Glomerular visceral epithelial cell (primary cell): ENCODE measurements at regions not wholly inside any gene's neighbourhood (a gene's known extent, or its start where the extent isn't known, plus 50 kb on each side); places are given as distances from the start of the nearest gene placed in this dataset.
"Not testable (repeated sequence)": the region's sequence is repeated elsewhere in the genome, so short reads cannot be mapped to it uniquely, and the experiment has no call there.

ENCODE experiments used
- DNase-seq: peaks from one replicate; pipeline ENCODE4 v3.0.0-alpha.2; 2016; ENCODE audit errors: extremely low spot score

DNA sequence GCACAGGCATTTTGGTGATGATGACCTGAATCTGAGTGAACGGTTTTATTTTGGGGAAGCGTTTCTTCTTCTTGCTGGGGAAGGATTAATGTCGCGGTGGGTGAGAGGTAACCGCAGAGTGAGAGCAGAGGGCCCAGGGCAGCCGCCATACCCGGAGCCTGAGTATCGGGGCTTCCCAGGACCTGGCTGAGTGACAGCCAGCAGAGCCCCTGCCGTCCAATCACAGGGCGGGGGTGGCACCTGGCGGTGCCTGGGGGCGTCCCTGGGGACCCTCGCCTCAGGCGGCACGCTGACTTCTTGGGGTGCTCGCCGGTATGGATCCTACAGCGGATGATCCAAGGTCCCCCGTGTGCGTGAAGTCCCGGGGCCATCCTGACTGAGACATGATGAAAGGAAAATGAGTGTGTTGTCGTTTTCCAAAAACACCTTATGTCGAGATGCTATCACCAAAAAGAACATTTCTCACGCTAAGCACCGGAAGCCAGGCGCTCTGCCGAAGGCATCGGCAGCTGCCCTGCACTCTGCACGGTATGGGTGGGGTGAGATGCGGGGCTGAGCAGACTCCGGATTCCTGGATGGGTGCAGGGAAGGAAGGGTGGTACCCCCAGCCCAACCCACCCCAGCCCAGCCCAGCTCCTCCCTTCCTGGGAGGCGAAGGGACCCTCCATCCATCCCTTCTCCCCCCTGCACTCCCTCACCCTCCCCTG is 227.9 kb upstream of the SHH start:
- no peak for DNase-seq

DNA sequence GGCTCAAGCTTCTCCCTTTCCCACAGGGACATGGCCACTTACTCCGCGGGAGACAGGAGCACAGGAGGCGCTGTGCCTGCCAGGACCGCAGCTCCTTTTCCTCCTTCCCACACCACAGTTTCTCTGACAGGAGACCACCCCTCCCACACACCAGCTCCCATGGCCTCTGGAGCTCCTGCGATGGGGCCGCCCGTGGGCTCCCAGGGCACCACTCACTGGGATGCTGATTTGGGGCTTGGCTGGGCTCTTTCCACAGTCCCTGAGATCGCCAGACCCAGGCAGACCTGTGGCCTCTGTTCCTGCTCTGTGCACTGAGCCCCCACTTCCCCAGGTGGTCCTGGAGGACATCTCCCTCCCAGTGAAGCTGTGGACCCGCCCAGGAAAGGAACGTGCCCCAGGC is 226.9 kb upstream of the SHH start:
- no peak for DNase-seq

DNA sequence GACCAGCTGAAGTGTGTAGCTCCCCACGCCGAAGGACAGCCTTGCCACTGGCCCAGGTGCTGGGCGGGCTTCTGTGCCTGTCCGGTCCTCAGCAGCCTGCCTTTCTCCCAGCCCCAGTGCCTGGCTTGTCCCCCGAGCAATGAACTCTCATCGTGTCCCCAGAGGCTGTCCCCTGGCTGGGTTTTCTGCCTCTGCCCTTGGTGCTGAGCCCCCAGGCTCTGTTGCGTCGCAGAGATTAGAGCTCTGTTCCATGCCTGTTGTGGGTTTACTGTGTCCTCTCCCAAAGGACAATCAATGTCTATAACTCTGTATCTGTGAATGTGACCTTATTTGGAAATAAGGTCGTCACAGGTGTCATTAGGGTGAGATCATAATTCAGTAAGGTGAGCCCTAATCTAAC is 226.1 kb upstream of the SHH start:
- DNase-seq, result no peak

DNA sequence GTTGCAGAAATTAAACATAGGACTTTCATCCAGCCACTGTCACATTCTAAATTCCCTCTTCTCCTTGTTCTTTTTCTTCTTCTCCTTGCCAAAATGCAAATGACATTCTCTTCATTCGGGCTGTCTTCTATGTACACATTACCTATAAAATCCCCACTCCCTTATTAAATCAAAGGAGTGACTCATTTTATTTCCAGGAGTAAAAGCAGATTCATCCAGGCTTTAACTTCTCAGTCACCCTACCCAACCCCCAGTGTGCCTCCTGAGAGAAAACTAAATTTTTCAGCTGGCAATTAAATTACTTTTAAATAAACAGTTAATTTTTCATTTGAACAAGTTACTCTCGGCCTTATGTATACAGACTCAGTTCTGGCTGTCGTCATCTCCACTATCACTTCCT is 223.9 kb upstream of the SHH start:
- DNase-seq, result no peak

DNA sequence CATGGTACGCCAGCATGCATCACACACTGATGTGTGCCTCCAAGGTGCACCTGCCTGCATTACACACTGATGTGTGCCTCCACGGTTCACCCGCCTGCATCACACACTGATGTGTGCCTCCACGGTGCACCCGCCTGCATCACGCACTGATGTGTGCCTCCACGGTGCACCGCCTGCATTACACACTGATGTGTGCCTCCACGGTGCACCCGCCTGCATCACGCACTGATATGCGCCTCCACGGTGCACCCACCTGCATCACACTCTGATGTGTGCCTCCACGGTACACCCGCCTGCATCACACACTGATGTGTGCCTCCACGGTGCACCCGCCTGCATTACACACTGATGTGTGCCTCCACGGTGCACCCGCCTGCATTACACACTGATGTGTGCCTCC is 223.1 kb upstream of the SHH start:
- DNase-seq, result not testable (repeated sequence)

DNA sequence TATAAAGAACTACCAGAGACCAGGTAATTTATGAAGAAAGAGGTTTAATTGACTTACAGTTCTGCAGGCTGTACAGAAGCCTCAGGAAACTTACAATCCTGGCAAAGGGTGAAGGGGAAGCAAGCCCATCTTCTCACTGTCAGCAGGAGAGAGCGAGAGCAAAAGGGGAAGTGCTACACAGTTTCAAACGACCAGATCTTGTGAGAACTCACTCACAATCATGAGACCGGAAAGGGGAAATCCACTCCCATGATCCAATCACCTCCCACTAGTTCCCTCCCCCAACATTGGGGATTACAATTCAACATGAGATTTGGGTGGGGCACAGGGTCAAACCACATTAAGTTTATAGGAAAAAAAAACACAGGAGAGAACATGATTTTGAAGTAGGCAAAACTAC is 222.1 kb upstream of the SHH start:
- no peak for DNase-seq

DNA sequence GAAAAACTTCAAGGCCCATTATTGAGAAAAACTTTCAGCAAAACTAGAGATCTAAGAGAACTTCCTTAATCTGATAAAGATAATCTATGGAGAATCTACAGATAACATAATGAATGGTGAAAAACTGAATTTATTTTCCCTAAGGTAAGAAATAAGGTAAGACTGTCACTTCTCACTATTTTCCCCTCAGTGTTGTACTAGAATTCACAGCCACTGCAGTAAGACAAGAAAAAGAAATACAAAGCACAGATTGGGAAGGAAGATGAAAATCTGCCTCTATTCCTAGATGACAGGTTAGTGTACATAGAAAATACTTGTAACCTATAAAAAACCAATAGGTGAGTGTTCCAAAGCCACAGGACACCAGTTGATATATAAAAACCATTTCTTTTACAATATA is 220.7 kb upstream of the SHH start:
- DNase-seq, result no peak

DNA sequence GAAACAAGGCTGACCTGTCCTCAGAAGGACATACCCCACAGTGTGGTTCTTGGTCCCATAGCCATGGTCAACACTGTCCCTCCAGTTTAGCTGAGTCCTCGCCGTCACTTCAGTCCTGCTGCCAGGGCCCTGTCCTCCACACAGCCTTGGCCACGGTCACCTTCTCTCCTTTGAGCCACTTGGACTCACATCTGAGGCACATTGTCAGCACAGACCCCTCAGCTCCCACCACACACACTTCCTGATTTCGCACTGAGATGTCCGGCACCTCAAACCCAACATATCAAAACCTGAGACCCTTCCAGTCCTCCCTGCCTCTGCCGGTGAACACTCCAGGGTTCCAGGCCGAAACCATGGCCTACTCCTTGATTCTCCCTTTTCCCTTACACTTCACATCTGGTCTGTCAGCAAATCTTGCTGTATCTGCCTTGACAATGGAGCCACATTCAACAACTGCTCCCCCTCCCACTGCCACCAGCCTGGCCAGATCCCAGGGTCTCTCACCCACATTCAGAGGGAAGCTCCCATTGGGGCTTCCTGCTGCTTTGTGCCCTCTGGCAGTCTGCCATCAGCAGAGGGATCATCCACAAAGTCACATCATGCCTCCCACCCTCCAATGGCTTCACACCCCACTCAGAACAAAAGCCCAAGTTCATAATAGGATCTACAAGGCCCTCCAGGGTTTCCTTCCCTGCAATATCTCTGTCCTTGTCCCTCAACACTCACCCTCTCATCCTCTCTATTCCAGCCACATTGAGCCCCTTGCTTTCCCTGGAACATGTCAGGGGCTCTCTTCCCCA is 219.6 kb upstream of the SHH start:
- no peak for DNase-seq

DNA sequence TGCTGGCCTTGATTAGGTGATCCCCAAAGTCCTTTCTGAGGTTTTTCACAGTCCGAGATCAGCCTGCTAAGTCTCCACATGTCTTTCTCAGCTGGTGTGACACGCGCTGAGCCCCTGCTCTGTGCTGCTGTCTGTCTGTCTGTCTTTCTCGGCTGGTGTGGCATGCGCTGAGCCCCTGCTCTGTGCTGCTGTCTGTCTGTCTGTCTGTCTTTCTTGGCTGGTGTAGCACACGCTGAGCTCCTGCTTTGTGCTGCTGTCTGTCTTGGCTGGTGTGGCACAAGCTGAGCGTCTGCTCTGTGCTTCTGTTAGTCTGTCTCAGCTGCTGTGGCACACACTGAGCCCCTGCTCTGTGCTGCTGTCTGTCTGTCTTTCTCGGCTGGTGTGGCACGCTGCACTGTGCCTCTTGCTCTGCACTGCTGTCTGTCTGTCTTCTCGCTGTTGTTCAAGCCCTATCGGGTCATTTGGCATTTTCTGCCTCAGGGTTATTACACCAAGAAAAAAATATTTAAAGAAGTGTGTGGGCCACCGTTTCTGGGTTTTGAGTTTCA is 217.3 kb upstream of the SHH start:
- no peak for DNase-seq

DNA sequence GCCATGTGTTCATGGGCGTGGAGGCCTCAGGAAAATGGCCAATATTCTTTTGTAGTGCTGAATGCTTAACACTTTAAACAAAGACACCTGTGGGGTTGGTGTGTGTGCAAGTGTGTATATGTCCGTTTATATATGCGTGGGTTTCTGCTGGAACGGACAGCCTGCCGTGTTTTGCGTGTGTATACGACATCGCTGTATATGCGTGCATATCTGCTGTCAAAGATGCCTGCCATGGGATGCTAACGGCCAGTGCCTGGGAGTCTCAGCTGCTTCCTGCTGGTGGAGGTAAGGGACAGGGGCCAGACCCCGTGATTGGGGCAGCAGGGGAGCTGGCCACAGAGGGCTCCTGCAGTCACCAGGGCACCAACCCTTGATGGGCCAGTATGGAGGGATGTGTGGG is 216.3 kb upstream of the SHH start:
- no peak for DNase-seq

DNA sequence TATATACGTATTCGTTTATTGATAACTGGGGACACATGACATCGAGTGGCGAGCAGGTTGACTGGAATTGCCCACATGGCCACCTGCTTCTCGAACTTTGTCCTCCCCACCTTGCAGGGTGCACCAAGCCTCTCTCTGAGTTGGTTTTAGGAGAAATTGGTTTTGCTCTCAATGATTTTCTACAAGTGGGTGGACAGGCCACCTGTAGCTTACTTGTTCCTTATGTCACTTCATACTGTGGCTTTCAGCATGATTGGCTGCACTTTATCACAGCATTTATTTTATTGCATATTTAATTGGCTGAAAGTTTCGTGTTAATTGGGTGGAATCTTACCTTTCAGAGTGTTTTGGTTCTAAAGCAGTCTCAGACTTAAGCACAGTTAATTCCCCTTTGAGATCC is 215.6 kb upstream of the SHH start:
- DNase-seq, result no peak

DNA sequence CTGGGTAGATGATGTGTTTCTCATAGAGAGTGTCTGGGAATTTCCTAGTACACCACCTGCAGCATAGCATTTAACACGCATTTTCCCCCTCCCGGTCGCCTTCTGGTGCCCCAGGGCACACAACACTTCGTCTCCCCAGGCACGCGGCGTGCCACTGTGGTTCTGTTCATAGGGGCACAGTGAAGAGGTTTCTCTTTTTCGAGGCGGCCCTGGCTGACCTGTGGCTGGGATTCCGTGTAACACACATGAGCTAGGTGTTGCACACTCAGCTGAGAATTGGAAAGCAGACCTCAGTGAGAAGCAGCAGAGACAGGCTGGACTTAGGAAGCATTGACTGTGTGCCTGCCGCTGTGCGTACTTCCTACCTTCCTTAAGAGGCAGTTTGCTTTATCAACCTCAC is 214.3 kb upstream of the SHH start:
- no peak for DNase-seq

DNA sequence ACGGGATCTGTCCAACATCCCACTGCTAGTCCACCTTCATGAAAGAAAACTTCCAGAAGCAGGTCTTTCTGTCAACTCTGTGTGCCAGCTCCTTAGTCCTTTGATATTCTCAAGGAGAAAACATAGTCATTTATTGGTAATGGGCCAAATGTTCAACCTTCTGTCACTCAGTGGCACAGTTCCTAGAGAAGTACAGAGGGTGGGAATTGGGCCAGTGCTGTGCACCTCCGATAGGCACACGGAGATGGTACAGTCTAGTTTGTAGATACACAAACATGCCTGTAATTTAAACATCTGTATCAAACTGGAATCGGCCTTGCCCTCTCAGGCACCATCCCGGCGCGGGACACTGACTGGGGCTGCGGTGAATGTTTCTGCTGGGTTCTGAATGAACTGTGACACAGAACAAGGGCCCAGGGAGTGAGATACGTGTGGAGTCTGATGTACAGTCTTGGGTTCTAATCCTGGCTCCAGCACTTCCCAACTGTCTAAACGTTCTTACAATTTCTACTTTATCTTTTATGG is 213.9 kb upstream of the SHH start:
- no peak for DNase-seq

DNA sequence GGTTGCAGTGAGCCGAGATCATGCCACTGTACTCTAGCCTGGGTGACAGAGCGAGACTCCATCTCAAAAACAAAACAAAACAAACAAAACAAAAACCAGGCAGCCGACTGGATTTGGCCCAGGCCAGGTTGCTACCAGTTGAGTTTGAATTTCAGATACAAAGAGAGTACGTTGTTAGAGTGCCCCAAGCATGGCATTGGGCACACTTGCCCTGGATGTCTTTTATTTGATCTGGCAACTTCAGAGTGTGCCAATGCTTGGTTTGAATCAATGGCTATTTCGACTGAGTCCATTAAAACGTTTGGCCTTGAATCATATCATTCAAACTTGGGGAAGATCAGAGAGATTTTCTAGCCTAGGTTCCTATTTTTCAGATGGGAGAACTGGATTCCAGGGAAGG is 213.4 kb upstream of the SHH start:
- DNase-seq, result no peak

DNA sequence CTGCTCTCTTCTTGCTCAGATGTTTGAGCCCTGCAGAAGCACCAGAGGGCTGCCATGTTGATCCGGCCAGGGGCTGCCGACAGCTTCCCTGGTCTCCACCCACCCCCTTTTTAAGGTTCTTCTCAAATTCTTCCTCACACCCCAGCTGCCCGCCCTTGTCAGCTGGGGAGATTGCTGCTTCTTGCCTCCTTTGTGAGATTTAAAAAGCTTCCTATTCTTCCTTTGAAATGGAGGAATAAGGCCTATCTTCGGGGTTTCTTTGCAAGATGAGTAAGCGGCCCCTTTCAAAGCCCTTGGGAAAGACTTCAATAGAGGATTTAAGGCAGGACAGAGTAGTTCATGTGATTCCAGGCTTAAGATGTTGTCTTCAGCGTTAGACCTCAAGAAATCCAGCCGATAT is 211.9 kb upstream of the SHH start:
- DNase-seq, result no peak

DNA sequence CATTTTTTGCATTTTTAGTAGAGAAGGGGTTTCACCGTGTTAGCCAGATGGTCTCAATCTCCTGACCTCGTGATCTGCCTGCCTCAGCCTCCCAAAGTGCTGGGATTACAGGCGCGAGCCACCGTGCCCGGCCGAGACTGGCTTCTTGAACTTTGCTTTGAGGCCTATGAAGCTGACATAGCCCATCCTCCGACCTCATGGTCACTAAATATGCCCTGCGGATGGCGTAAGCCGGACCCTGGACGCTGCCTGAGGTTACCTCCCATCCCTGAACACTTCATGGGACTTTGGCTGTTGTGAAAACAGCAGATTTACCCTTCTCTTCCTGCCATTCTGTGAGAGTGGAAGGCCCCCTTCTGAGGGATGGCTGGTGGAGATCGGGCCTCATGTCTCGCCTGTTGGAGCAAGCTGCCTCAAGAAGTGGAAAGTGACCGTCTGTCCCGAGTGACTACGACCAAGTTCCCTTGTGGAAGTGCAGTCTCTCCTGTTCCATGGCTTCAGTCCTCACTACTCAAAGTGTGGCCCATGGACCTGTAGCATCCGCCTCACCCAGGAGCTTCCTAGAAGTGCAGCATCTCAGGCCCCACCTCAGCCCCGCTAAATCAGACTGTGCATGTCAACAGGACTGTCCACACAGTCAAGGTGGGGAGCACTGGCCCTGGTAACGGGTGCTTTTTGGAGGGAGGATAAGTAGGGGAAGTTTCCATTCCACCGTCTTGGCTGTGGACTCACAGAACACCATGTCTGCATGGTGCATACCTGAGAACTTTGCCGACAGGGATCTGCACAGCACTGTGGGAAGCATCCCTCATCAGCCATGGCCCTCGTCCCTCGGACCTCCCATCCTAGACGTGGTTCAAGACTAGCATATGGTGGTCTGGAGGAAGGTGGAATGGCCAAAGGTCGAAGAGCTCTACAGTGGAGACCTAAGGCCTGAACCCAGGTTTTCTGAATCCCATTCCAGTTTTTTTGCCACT is 210.5 kb upstream of the SHH start:
- no peak for DNase-seq

DNA sequence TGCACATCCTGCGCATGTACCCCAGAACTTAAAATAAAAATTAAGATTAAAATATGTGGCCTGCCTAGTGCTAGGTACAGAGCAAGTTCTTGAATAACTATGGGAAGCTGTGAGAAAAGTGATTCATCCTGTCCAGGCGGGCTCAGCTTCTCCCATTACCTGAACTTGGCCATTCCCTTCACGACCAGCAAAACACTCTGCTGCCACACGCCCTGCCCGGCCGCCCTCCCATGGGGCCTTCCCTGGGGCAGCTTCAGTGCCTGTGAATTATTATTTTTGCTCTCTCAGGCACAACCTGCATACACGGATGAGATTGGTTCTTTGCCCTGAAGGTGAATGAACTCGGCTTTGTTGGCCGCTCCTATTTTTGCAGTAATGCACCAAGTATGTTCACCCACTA is 209.2 kb upstream of the SHH start:
- DNase-seq, result no peak

DNA sequence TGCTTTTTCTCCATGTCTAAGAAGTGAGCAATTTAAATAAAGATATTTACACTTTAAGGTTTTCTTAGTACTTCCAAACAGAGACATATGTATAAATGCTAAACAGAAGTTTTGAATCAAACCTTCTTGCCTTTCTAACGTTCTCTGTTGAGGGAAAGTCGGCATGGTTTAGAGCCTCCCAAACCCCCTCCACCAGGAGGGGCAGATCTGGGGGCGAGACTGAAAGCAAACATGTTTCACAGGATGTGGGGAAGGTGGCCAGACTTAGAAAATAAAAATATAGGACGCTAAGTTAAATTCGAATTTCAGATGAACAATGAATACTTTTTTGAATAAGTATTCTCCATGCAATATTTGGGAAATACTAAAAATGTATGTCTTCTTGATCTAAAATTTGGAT is 208.3 kb upstream of the SHH start:
- DNase-seq, result no peak

DNA sequence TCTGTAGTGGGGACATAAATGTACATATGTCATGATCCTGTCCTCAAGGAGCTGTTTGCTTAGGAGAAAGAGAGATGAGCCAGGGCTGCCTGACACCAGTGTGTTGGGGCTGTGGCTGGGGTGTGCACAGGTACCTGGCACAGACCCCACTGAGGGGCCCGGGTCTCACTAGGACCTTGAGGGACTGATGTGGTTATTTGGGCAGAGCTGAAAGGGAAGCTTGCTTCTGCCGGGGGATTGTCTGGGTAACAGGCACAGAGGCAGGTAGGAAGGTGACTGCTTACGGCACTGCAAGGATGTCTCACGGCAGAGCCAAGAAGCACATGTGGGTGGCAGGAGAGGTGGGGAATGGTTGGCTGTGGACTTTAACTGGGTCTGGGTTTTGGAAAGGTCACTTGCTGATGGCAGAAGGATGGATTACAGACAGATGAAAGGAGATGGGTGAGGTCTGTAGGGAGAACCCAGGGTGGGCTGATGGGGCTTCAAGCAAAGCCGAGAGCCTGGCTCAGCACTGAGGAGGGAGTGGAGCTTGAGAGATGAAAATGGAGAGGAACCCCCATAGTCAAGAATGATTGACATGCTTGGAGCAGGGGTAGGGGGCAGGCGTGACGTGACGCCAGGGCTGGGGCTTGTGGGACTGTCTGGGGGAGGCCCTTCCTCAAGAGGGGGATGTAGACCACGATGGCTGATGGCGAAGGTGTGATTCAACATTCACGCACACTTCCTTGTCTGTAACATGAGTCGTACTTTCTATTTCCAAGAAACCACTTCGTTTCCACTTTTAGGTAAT is 207.7 kb upstream of the SHH start:
- DNase-seq, result no peak

DNA sequence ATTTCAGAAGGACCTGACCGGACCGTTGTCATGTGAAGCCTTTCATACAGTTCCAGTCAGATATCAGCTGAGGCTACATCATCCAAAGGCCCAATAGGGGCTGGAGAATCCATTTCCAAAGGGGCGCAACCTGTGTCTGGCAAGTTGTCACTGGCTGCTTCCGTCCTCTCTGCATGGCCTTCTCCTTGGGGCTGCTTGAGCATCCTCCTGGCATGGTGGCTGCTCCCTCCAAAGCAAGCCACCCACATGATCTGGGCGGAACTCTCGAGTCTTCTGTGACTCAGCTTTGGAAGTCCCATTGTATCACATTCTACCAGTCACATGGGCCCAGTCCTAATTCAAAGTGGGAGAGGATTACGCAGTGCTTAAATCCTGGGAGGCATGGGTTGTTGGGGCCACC is 207.0 kb upstream of the SHH start:
- DNase-seq, result no peak
